Transverse colon (tissue), 3 donors: ENCODE measurements at regions not wholly inside any gene's neighbourhood (a gene's known extent, or its start where the extent isn't known, plus 50 kb on each side); places are given as distances from the start of the nearest gene placed in this dataset.

Source experiments
- POLR2A ChIP-seq: fragments of 450-650 bp; IDR thresholded peaks from one replicate; pipeline ENCODE4 v1.6.1; 2016; ENCODE audit warnings: antibody characterized with exemption, mild to moderate bottlenecking, moderate library complexity
- TF ChIP-seq, protein P1 (sequence below), 5 experiments: fragments of 200-600 bp in 3 of 5; fragments of 450-650 bp in 2 of 5; sonication (generic) in 3 of 5; IDR thresholded peaks; 1 replicate in 2 of 5; 2 replicates in 3 of 5; pipeline ENCODE4 v1.5.1; 2016 to 2017; ENCODE audit warnings: antibody characterized with exemption in 5 of 5, inconsistent platforms in 3 of 5, mild to moderate bottlenecking in 2 of 5, moderate library complexity in 1 of 5

DNA sequence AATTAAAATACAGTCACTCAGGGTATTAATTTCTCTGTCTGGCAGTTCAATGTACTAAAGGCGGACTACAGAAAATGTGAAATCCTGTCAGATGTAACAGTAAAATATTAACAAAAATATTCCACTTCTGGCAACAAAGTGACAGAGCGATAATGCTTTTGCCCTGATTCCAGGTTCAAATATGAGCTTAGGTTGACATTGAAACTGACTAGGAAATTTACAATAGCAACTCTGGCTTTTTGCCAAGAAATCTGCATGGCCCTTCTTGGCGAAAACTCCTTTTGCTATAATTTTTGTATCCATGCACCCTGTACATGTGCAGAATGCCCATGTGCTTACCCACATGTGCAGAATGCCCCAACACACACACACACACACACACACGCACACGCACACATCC, 552.2 kb downstream of the MDFIC start:
- TF ChIP-seq, protein P1, sequence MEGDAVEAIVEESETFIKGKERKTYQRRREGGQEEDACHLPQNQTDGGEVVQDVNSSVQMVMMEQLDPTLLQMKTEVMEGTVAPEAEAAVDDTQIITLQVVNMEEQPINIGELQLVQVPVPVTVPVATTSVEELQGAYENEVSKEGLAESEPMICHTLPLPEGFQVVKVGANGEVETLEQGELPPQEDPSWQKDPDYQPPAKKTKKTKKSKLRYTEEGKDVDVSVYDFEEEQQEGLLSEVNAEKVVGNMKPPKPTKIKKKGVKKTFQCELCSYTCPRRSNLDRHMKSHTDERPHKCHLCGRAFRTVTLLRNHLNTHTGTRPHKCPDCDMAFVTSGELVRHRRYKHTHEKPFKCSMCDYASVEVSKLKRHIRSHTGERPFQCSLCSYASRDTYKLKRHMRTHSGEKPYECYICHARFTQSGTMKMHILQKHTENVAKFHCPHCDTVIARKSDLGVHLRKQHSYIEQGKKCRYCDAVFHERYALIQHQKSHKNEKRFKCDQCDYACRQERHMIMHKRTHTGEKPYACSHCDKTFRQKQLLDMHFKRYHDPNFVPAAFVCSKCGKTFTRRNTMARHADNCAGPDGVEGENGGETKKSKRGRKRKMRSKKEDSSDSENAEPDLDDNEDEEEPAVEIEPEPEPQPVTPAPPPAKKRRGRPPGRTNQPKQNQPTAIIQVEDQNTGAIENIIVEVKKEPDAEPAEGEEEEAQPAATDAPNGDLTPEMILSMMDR (IDR thresholded peaks at IDR 0.05): no peak
- TF ChIP-seq POLR2A: no peak
